ENCODE measurements at regions not wholly inside any gene's neighbourhood (a gene's known extent, or its start where the extent isn't known, plus 50 kb on each side); places are given as distances from the start of the nearest gene placed in this dataset.

DNA sequence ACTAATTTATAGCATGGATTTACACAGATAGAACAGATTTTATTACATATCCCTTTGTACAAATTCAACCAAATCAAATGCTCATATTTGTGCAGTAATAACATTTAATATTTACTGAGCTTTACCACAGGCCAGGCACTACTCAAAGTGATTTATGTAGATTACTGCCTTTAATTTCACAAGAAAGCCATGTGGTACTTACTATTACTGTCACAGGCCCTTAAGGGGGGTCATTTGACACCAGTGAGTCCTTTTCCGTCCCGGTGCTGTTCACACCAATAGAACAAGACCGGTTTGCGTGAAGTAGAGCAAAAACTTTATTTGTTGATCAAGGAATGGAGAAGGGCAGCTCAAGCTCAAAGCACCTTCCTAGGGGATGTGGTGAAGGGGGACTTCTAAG lies 308.5 kb upstream of the KCNN2 start:
- TF ChIP-seq EZH2 (IDR thresholded peaks at IDR 0.05; ENCODE audit: borderline replicate concordance, low read length), result no peak
- TF ChIP-seq, protein P1, sequence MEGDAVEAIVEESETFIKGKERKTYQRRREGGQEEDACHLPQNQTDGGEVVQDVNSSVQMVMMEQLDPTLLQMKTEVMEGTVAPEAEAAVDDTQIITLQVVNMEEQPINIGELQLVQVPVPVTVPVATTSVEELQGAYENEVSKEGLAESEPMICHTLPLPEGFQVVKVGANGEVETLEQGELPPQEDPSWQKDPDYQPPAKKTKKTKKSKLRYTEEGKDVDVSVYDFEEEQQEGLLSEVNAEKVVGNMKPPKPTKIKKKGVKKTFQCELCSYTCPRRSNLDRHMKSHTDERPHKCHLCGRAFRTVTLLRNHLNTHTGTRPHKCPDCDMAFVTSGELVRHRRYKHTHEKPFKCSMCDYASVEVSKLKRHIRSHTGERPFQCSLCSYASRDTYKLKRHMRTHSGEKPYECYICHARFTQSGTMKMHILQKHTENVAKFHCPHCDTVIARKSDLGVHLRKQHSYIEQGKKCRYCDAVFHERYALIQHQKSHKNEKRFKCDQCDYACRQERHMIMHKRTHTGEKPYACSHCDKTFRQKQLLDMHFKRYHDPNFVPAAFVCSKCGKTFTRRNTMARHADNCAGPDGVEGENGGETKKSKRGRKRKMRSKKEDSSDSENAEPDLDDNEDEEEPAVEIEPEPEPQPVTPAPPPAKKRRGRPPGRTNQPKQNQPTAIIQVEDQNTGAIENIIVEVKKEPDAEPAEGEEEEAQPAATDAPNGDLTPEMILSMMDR (IDR thresholded peaks at IDR 0.05; ENCODE audit: low read length), result no peak
